HG03196 (cell line): ENCODE measurements at regions not wholly inside any gene's neighbourhood (a gene's known extent, or its start where the extent isn't known, plus 50 kb on each side); places are given as distances from the start of the nearest gene placed in this dataset.
A peak's percentile ranks its signal among the peaks of the same experiment; 100 is the strongest.

ENCODE experiments used
- ATAC-seq: cut with Tn5 transposase; IDR thresholded peaks from one replicate; pipeline ENCODE4 v1.9.1; 2021; ENCODE audit not compliant: unreplicated experiment

GRCh38 chr2:235347691-235348090 is 146.2 kb upstream of the AGAP1 start:
- ATAC-seq, result no peak

DNA sequence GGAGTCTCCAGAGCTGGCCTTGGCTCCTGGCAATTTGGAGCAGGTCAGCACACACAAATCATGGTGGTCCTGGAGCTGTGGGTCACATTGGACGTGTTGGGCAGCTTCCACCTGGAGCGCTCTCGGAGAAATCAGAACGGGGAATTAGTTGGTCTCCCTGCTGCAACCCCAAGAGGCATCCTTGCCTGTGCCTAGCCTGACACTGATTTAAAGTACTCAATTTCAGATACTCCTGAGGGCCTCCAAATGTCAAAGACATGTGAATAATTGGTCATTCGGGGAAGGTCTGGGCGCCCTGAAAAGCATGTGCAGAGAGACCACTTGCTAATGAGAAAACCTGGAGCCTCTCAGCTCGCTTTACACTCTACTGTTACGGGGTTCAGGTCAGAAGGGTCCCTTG is 145.5 kb upstream of the AGAP1 start:
- ATAC-seq, result no peak

DNA sequence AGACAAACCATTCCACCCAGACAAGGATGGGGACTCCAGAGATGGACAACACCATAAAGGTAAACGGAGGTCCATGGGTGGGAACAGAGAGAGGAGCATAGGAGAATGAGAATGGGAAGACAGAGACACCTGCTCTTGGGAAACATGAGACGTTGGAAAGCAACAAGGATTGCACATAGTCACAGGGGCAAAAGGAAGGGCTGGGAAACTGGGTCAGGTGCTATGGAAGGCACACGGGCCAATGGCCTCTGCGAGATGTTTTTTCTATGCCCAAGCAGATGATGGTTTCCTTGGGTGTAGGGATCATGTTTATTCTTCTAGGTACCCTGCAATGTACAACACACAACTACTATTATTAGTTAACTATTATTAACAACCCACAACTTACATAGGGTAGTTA is 143.6 kb upstream of the AGAP1 start:
- no peak for ATAC-seq

GRCh38 chr2:235352541-235352940 is 141.3 kb upstream of the AGAP1 start:
- no peak for ATAC-seq

DNA sequence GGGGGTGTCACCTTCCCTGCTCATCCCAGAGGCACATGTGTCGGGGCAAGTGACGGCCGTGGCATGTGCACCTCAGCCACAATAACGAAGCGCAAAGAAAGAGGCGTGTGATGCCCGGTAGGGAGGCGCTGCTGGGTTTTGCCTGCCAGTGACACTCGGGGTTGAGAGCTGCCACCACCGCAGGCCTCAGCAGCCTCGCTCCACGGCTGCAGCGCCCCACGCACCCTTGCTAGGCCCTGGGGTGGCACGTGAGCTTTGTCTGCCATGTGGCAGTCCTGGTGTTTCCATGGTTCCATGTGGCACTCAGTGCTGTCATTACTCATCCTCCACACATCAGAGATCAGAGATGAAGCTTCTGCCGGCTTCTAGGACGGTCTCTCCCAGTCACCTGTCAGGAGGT is 136.0 kb upstream of the AGAP1 start:
- ATAC-seq, result no peak

DNA sequence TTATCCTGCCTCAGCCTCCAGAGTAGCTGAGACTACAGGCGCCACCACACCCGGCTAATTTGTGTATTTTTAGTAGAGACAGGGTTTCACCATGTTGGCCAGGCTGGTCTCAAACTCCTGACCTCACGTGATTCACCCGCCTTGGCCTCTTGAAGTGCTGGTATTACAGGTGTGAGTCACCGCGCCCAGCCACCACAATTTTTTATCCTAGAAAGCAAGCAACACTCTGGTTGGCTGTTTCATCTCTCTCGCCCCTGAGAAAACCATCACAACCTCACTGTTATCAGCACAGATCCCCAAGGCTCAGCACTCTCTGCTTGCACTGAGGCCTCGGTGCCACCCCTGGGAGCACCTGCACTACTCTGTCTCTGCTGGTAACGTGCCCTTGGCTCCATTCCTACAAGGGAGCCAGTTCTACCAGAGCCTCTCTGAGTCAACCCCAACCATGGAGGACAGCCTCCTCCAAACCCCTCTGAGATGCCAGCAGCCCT is 134.8 kb upstream of the AGAP1 start:
- no peak for ATAC-seq

GRCh38 chr2:235360446-235360845 is 133.4 kb upstream of the AGAP1 start:
- ATAC-seq, result no peak

- no peak for ATAC-seq
These were observed 128.1 kb upstream of the AGAP1 start for GRCh38 chr2:235365743-235366142.

DNA sequence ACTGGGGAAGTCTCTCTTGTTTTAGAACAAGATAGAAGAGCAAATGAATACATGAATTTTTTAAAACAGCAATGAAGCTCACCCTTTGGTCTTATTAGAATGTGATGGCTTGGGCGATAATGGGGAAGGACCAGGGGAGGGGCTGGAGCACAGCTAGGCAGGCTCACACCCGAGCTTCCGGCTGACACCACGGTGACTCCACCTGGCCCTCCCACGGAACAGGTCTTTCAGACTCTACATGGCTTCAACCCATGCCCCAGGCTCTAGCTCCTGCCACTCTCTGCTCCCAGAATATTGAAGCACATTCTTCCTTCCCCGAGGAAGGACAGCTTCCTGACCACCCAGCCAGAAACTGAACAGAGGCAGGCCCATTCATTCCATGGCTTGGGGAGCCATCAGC is 127.5 kb upstream of the AGAP1 start:
- ATAC-seq, result no peak

GRCh38 chr2:235366807-235367206 is 127.0 kb upstream of the AGAP1 start:
- ATAC-seq, result no peak

DNA sequence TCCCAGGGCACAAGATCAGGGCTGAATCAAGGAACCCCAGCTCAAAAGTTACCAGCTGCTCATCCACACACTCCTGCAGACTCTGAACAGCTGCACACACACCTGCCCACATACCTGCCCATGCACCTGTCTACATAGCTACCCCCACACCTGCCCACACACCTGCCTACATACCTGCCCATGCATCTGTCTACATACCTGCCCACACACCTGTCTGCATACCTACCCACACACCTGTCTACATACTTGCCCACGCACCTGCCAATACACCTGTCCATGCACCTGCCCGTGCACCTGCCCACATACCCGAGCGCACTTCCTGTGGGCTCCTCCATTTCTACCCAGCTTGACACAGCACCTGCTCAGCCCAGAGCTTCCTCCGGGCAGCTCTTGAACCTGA is 122.8 kb upstream of the AGAP1 start:
- no peak for ATAC-seq

GRCh38 chr2:235373171-235373570 is 120.7 kb upstream of the AGAP1 start:
- ATAC-seq, result no peak

- ATAC-seq, result no peak
These were observed 116.7 kb upstream of the AGAP1 start for GRCh38 chr2:235377176-235377575.

DNA sequence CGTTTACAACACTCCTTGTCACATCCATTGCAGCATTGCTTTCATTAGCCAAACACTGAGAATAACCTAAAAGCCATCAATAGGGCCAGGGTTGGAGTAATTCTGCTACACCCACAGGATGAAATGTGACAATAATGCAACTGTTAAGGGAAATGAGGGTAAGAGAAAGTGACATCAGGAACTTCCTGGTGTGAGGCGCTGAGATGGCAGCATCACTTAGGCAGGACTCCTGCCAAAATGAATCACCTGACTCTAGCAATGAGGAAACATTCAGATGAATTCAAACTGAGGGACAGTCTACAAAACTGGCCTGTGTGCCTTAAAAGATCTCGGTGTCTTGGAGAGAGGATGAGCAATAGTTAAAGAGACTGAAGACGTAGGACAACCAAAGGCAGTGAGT is 115.6 kb upstream of the AGAP1 start:
- ATAC-seq, result no peak

- ATAC-seq, result no peak
These were observed 114.9 kb upstream of the AGAP1 start for GRCh38 chr2:235378944-235379343.

- ATAC-seq, result no peak
These were observed 112.5 kb upstream of the AGAP1 start for GRCh38 chr2:235381261-235381912.

- ATAC-seq, result no peak
These were observed 111.7 kb upstream of the AGAP1 start for GRCh38 chr2:235382179-235382578.

- no peak for ATAC-seq
These were observed 111.2 kb upstream of the AGAP1 start for GRCh38 chr2:235382601-235383000.

DNA sequence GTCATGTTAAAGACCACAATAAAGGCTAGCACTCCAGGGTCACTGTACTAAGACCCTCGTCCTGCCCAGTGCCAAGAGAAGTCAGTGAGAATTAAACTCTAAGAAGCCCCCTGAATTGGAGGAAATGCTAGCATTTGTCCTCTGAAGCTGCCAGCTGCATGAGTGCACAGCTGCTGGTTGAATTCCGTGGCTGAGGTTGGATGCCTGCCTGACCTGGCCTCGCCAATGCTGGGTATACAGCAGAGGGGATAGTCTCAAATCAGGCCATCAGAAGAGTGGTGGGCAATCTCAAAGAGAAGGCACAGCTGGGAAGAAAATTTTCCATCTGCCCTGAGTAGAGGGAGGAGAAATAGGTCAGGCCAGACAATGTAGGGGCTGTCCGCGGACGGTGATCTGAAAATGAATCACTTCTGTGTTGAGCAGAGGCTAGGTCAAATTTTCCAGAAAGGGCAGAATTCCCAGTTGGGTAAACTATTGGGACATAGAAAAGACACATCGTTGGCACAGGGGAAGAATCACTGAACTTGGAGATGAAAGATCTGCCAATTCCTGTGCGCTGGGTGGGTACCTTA is 110.5 kb upstream of the AGAP1 start:
- ATAC-seq, result no peak

DNA sequence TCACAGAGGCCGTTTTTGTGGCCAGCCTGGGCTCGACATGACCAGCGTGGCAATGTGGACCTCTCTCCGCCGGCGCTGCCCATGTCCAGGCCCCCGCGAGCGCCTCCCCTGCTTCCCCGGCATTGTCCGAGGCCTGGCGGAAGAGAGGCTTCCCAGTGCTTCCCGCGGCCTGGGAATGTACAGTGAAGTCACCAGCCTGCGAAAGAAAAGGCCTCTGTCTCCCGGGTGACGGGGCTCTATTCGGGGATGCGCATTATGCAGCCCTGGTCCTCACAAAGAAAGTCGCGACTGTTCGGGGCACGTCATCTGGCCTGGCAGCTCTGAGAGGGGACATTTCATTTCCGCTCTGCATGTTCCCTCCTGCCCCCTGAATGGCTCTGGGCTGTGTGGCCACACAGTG is 109.2 kb upstream of the AGAP1 start:
- no peak for ATAC-seq

DNA sequence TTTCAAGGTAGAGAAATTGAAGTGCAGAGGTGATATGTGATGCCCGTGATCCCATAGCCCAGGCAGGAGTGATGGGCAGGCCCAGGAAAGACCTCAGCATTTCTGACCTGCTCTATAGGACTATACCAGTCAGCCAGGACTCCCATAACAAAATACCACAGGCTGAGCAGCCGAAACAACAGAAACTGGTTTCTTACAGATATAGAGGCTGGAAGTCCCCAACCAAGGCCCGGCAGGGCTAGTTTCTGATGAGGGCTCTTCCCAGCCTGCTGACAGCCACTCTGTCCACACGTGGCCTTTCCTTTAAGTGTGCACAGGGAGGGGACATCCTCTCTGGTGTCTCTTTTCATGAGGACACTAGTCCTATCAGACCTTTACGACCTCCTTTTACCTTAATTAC is 104.2 kb upstream of the AGAP1 start:
- no peak for ATAC-seq

- peak; percentile 73 for ATAC-seq
These were observed 103.6 kb upstream of the AGAP1 start for GRCh38 chr2:235390108-235390815.
